HepG2 (cell line): ENCODE measurements at regions not wholly inside any gene's neighbourhood (a gene's known extent, or its start where the extent isn't known, plus 50 kb on each side); places are given as distances from the start of the nearest gene placed in this dataset.

Experiments used
- ATAC-seq: fragments of 200-7000 bp; cut with Tn5 transposase; 3 replicates; pipeline ENCODE4 v1.9.1; 2020; ENCODE audit warnings: mild to moderate bottlenecking, moderate library complexity
- BruUV-seq: library from RNA; stranded (reverse); fragments of 400-500 nt; replicated peaks from 2 replicates; lab custom pipeline; 2021; lab: Mats Ljungman, UMichigan
- CTCF ChIA-PET: fragments of 300-600 bp; formaldehyde crosslinking; extraction: SDS; loops from one replicate; lab custom pipeline; 2021; ENCODE audit warnings: low total read pairs, inconsistent platforms, low intra/inter-chr PET ratio; lab: Yijun Ruan, JAX
- POLR2A ChIA-PET: fragments of 350-600 bp; sonication (Branson Sonifier 250); formaldehyde crosslinking; loops from one replicate; lab custom pipeline; 2020; ENCODE audit warnings: antibody characterized with exemption, inconsistent platforms; lab: Yijun Ruan, JAX
- DNase-seq: peaks from one replicate; pipeline ENCODE4 v3.0.0-alpha.2; 2015; ENCODE audit warnings: low spot score
- FAIRE-seq: peaks from 3 replicates; lab custom pipeline; 2011; peaks lifted over from hg19 to GRCh38; lab: Jason Lieb, UNC
- H2AFZ ChIP-seq: one replicate; pipeline ENCODE4 v1.6.1; 2011; ENCODE audit warnings: low read length, inconsistent platforms
- H3K27ac ChIP-seq: fragments of 300-600 bp; 3 replicates; pipeline ENCODE4 v1.8.0; 2011; ENCODE audit warnings: mixed run types, mild to moderate bottlenecking, mixed read lengths, low read length, inconsistent platforms; ENCODE audit not compliant: insufficient read depth; ENCODE audit errors: extremely low read length
- H3K27me3 ChIP-seq, 2 experiments: fragments of 200-600 bp in 1 of 2; 2 replicates in 1 of 2; 3 replicates in 1 of 2; pipeline versions ENCODE4 v1.6.0 to v1.8.0; 2011; ENCODE audit warnings: low read length in 2 of 2, mild to moderate bottlenecking in 2 of 2, moderate library complexity in 2 of 2, inconsistent platforms in 1 of 2; ENCODE audit not compliant: insufficient read depth in 2 of 2, control insufficient read depth in 1 of 2
- H3K36me3 ChIP-seq, 2 experiments: fragments of 200-600 bp in 1 of 2; replicated peaks in 1 of 2; 2 replicates in 1 of 2; 3 replicates in 1 of 2; pipeline versions ENCODE4 v1.5.1 to v1.8.0; 2011; ENCODE audit warnings: low read length in 2 of 2, inconsistent platforms in 1 of 2; ENCODE audit not compliant: insufficient read depth in 2 of 2, control insufficient read depth in 1 of 2
- H3K4me1 ChIP-seq: 2 replicates; pipeline ENCODE4 v1.5.1; 2012; ENCODE audit warnings: low read length, inconsistent platforms; ENCODE audit not compliant: insufficient read depth
- H3K4me2 ChIP-seq: 2 replicates; pipeline ENCODE4 v1.6.0; 2011; ENCODE audit warnings: low read depth, low read length, inconsistent platforms
- H3K4me3 ChIP-seq, 3 experiments: fragments of 200-600 bp in 1 of 3; sonication (generic), shearing (Covaris generic) in 1 of 3; replicated peaks in 1 of 3; 2 replicates each; pipeline ENCODE4 v1.5.1; 2011 to 2016; ENCODE audit warnings: low read length in 3 of 3, inconsistent platforms in 2 of 3, low read depth in 2 of 3, mild to moderate bottlenecking in 2 of 3, control low read depth in 1 of 3, mixed read lengths in 1 of 3; ENCODE audit not compliant: insufficient read depth in 1 of 3
- H3K79me2 ChIP-seq: one replicate; pipeline ENCODE4 v1.6.1; 2011; ENCODE audit warnings: low read length, inconsistent platforms; ENCODE audit not compliant: insufficient read depth
- H3K9ac ChIP-seq: 2 replicates; pipeline ENCODE4 v1.6.0; 2011; ENCODE audit warnings: mild to moderate bottlenecking, low read depth, low read length, inconsistent platforms; ENCODE audit not compliant: insufficient read depth
- H3K9me3 ChIP-seq: 2 replicates; pipeline ENCODE4 v1.5.1; 2012; ENCODE audit warnings: mild to moderate bottlenecking, low read length
- H4K20me1 ChIP-seq: 2 replicates; pipeline ENCODE4 v1.6.0; 2011; ENCODE audit warnings: inconsistent platforms, mild to moderate bottlenecking, low read length, moderate library complexity; ENCODE audit not compliant: insufficient read depth
- AGO2 ChIP-seq: fragments of 200-400 bp; formaldehyde crosslinking; optimal IDR thresholded peaks from 2 replicates; pipeline ENCODE3; 2017; ENCODE audit warnings: mild to moderate bottlenecking, low read depth, low read length, moderate library complexity
- ETV6 ChIP-seq: sonication (generic); formaldehyde crosslinking; conservative IDR thresholded peaks from 2 replicates; pipeline ENCODE4 v1.4.0; 2020; ENCODE audit warnings: missing genetic modification reagents
- FOXP1 ChIP-seq, 2 experiments: fragments of 450-650 bp in 1 of 2; IDR thresholded peaks; 2 replicates each; pipeline ENCODE4 v1.6.1; 2017 to 2018; ENCODE audit warnings: antibody characterized with exemption in 1 of 2
- HOXD1 ChIP-seq: sonication (generic); formaldehyde crosslinking; IDR thresholded peaks from 2 replicates; pipeline ENCODE4 v1.5.0; 2020; ENCODE audit warnings: missing genetic modification reagents
- MAFF ChIP-seq: IDR thresholded peaks from 2 replicates; pipeline ENCODE4 v1.6.1; 2011; ENCODE audit warnings: low read depth, low read length, improper control_type of control experiment
- SAP130 ChIP-seq: IDR thresholded peaks from 2 replicates; pipeline ENCODE4 v1.6.1; 2016; ENCODE audit warnings: low read depth
- TAF1 ChIP-seq: sonication (generic); formaldehyde crosslinking; IDR thresholded peaks from 2 replicates; pipeline ENCODE4 v1.4.0; 2020; ENCODE audit warnings: missing genetic modification reagents
- ZFP37 ChIP-seq: sonication (generic); formaldehyde crosslinking; IDR thresholded peaks from 2 replicates; pipeline ENCODE4 v1.4.0; 2020; ENCODE audit warnings: missing genetic modification reagents, borderline replicate concordance
- ZNF225 ChIP-seq: sonication (generic); formaldehyde crosslinking; IDR thresholded peaks from 2 replicates; pipeline ENCODE4 v1.4.0; 2020; ENCODE audit warnings: mild to moderate bottlenecking, missing genetic modification reagents
- WGBS: methylation state at CpG from one replicate; pipeline ENCODE4 v1.1.6; 2017; ENCODE audit warnings: low lambda C conversion rate; 5-methylcytosine and 5-hydroxymethylcytosine counted together
- in situ Hi-C: cut with HindIII; loops from 2 replicates; pipeline ENCODE4 v1.10.0; 2017; ENCODE audit warnings: low pct_unique_long_range_greater_than_20kb; ENCODE audit not compliant: extremely low pct_ligation_motif_present
- intact Hi-C: fragments of 100-400 bp; cut with micrococcal nuclease; formaldehyde crosslinking; loops from one replicate; pipeline ENCODE4 v1.10.0; 2022; ENCODE audit not compliant: unreplicated experiment
- TF ChIP-seq, protein P1 (sequence below): sonication (generic); formaldehyde crosslinking; IDR thresholded peaks from 2 replicates; pipeline ENCODE4 v1.4.0; 2020; ENCODE audit warnings: missing genetic modification reagents
- TF ChIP-seq, protein P2 (sequence below): sonication (generic); formaldehyde crosslinking; IDR thresholded peaks from 2 replicates; pipeline ENCODE4 v1.5.1; 2020; ENCODE audit warnings: missing genetic modification reagents, mild to moderate bottlenecking, borderline replicate concordance
- TF ChIP-seq, protein P3 (sequence below): sonication (generic); formaldehyde crosslinking; IDR thresholded peaks from 2 replicates; pipeline ENCODE4 v1.8.0; 2022; ENCODE audit warnings: mild to moderate bottlenecking, missing genetic modification reagents, moderate library complexity
- TF ChIP-seq, protein P4 (sequence below): sonication (generic); formaldehyde crosslinking; IDR thresholded peaks from 2 replicates; pipeline ENCODE4 v1.5.0; 2020; ENCODE audit warnings: missing genetic modification reagents
- TF ChIP-seq, protein P5 (sequence below): sonication (generic); formaldehyde crosslinking; IDR thresholded peaks from 2 replicates; pipeline ENCODE4 v1.5.1; 2020; ENCODE audit warnings: missing genetic modification reagents, mild to moderate bottlenecking, borderline replicate concordance

DNA sequence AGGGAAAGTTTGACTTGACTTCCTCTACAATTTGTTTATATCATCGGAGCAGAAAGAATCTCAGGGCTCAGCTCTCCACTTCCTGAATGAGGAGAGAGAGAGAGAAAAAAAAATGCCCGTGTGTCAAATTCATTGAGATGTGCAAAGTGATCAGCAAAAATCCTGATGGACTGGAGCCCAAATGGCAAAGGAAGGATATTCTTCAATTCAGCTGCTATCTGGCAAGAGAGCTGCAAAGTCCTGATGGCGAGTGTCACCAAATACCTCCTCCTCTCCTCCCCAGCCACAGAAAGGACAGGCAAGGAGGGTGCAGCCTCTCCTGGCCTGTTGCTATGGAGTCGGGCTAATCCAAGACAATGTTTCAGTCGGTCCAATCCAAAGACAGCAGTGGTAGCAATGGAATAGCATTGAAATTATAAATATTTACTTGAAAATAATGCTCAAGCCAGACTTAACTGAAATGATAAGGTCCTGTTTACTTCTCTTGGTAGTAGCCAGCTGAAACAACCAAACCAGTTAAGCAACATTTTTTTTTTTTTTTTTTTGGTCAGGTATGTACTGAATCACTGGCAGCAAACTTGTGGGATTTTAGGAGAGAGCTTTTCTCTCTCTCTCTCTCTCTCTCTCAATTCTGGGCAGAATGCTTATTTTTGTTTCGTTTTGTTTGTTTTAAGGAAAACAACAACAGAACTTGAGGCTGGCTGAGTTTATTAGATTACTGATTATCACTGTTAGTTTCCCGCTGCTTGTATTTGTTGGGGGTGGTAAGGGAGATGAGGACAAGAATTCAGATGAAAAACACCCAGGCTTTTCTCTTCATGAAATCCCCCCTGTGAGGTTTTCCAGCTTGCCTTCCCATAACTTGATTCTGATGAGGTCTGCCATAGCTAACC, 204.2 kb downstream of the BCAS1 start:
- no TSS peak for BruUV-seq
- CTCF ChIA-PET = no interaction called here
- peaks cover 91% of the 10 kb centered on the region for H3K4me1 ChIP-seq
- H4K20me1 ChIP-seq = no peaks in the 10 kb centered on the region
- ATAC-seq (peak; percentile 54), DNase-seq (peak; percentile 59), FAIRE-seq (peak; percentile 32)
- no peaks in the 10 kb centered on the region for H3K36me3 ChIP-seq
- in situ Hi-C loops (no loop called here), intact Hi-C loops (loop anchor here (2.0 to 5.0 kb wide), 2 partner anchors 51 to 65 kb away; no protein-coding TSS in a partner anchor)
- H3K27ac ChIP-seq = peak overlapping the region; percentile 68
- H3K27me3 ChIP-seq = no peaks in the 10 kb centered on the region
- POLR2A ChIA-PET = interaction anchor here (0.7 to 4.7 kb wide), 31 partner anchors 8 to 287 kb away, joined by 3 to 50 read pairs (median 5); partner anchors contain the start of gene ZNF217
- H3K9me3 ChIP-seq = no peaks in the 10 kb centered on the region
- peak overlapping the region; percentile 45 to 56 (median 49) for H3K4me3 ChIP-seq
- WGBS = 3% methylated on average over 7 of the region's 7 CpGs
- H3K79me2 ChIP-seq = no peaks in the 10 kb centered on the region
- H3K9ac ChIP-seq = peak overlapping the region; percentile 56
- H3K4me2 ChIP-seq = peak overlapping the region; percentile 85
- peak overlapping the region; percentile 58 for H2AFZ ChIP-seq
- peak; percentile 43; the same call in 1 of the 2 replicates for TF ChIP-seq TAF1 (CRISPR knock-in tag)
- no peak for TF ChIP-seq ETV6 (CRISPR knock-in tag)
- no peak for TF ChIP-seq ZFP37 (CRISPR knock-in tag)
- no peak for TF ChIP-seq AGO2
- TF ChIP-seq, protein P1, sequence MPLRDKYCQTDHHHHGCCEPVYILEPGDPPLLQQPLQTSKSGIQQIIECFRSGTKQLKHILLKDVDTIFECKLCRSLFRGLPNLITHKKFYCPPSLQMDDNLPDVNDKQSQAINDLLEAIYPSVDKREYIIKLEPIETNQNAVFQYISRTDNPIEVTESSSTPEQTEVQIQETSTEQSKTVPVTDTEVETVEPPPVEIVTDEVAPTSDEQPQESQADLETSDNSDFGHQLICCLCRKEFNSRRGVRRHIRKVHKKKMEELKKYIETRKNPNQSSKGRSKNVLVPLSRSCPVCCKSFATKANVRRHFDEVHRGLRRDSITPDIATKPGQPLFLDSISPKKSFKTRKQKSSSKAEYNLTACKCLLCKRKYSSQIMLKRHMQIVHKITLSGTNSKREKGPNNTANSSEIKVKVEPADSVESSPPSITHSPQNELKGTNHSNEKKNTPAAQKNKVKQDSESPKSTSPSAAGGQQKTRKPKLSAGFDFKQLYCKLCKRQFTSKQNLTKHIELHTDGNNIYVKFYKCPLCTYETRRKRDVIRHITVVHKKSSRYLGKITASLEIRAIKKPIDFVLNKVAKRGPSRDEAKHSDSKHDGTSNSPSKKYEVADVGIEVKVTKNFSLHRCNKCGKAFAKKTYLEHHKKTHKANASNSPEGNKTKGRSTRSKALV (CRISPR knock-in tag) = no peak
- TF ChIP-seq, protein P2, sequence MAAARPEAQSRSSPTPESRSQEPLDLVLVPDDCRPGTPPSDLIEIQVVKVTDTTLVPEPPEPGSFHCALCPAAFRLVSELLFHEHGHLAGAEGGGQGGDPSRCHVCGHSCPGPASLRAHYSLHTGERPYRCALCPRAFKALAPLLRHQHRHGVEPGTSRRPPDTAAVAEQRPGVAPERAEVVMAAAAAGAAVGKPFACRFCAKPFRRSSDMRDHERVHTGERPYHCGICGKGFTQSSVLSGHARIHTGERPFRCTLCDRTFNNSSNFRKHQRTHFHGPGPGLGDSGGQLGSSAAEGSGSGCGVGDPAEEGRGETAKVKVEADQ (CRISPR knock-in tag) = no peak
- TF ChIP-seq, protein P3, sequence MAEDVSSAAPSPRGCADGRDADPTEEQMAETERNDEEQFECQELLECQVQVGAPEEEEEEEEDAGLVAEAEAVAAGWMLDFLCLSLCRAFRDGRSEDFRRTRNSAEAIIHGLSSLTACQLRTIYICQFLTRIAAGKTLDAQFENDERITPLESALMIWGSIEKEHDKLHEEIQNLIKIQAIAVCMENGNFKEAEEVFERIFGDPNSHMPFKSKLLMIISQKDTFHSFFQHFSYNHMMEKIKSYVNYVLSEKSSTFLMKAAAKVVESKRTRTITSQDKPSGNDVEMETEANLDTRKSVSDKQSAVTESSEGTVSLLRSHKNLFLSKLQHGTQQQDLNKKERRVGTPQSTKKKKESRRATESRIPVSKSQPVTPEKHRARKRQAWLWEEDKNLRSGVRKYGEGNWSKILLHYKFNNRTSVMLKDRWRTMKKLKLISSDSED (CRISPR knock-in tag) = no peak
- TF ChIP-seq, protein P4, sequence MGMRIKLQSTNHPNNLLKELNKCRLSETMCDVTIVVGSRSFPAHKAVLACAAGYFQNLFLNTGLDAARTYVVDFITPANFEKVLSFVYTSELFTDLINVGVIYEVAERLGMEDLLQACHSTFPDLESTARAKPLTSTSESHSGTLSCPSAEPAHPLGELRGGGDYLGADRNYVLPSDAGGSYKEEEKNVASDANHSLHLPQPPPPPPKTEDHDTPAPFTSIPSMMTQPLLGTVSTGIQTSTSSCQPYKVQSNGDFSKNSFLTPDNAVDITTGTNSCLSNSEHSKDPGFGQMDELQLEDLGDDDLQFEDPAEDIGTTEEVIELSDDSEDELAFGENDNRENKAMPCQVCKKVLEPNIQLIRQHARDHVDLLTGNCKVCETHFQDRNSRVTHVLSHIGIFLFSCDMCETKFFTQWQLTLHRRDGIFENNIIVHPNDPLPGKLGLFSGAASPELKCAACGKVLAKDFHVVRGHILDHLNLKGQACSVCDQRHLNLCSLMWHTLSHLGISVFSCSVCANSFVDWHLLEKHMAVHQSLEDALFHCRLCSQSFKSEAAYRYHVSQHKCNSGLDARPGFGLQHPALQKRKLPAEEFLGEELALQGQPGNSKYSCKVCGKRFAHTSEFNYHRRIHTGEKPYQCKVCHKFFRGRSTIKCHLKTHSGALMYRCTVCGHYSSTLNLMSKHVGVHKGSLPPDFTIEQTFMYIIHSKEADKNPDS = 0 out of 2 replicates have a peak, but pooled peaks have one; percentile 38
- TF ChIP-seq SAP130 (CRISPR knock-in tag) = peak; percentile 62
- TF ChIP-seq HOXD1 (CRISPR knock-in tag) = no peak
- 0 out of 2 replicates have a peak, but pooled peaks have one; percentile 2 for TF ChIP-seq MAFF
- no peak for TF ChIP-seq ZNF225 (CRISPR knock-in tag)
- TF ChIP-seq, protein P5, sequence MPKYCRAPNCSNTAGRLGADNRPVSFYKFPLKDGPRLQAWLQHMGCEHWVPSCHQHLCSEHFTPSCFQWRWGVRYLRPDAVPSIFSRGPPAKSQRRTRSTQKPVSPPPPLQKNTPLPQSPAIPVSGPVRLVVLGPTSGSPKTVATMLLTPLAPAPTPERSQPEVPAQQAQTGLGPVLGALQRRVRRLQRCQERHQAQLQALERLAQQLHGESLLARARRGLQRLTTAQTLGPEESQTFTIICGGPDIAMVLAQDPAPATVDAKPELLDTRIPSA (CRISPR knock-in tag) = no peak
- no peak for TF ChIP-seq FOXP1 (IDR thresholded peaks at IDR 0.05)
- TF ChIP-seq FOXP1 (CRISPR knock-in tag; IDR thresholded peaks at IDR 0.05) = peak; percentile 75
